HG03066 (cell line): ENCODE measurements at regions not wholly inside any gene's neighbourhood (a gene's known extent, or its start where the extent isn't known, plus 50 kb on each side); places are given as distances from the start of the nearest gene placed in this dataset.
"Not testable (repeated sequence)": the region's sequence is repeated elsewhere in the genome, so short reads cannot be mapped to it uniquely, and the experiment has no call there.

ENCODE experiments used
- ATAC-seq: cut with Tn5 transposase; IDR thresholded peaks from one replicate; pipeline ENCODE4 v1.9.1; 2021; ENCODE audit warnings: low read depth; ENCODE audit not compliant: unreplicated experiment

DNA sequence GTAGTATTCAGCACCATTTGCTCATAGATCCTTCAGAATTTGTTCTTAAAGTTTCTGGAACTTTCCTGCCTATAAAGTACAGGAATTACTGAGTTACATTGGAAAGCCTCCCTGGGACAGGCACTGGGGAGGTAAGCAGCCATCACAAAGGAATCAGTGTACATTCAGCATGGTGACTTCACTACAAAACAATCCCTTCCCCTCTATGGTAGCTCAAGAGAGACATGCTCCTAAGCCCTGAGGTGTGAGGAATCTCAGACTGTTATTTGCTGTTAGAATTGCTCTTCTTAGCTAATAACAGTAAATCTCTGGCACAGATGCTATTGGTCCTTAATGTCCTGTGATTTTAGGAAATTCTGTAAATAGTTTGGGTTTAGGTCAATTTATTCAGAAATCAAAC lies 1898.0 kb upstream of the PCDH7 start:
- no peak for ATAC-seq

DNA sequence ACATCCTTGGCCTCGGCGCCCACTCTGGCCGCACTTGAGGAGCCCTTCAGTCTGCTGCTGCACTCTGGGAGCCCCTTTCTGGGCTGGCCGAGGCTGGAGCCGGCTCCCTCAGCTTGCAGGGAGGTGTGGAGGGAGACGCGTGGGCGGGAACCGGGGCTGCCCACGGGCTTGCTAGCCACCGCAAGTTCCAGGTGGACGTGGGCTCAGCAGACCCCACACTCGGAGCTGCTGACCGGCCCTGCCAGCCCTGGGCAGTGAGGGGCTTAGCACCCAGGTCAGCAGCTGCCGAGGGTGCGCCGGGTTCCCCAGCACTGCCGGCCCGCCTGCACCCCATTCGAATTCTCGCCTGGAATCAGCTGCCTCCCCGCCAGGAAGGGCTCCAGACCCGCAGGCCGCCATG lies 1892.3 kb upstream of the PCDH7 start:
- no peak for ATAC-seq

DNA sequence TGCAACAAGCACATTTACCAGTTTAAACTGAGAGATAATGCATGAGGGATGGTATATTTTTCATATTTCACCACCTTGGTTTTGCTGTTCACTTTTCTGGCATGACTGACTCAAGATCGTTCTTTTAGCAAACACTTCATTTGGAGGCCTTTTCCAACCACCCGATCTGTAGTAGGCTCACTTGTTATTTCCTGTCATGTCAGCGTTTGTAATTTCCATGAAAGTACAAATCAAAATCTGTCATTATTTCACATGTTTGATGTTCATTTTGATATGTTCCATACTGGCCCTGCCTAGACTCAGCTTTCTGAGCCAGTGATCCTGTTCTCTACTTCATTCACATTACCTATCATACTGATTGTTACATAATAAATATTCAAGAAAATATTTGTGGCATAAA lies 1888.3 kb upstream of the PCDH7 start:
- no peak for ATAC-seq

DNA sequence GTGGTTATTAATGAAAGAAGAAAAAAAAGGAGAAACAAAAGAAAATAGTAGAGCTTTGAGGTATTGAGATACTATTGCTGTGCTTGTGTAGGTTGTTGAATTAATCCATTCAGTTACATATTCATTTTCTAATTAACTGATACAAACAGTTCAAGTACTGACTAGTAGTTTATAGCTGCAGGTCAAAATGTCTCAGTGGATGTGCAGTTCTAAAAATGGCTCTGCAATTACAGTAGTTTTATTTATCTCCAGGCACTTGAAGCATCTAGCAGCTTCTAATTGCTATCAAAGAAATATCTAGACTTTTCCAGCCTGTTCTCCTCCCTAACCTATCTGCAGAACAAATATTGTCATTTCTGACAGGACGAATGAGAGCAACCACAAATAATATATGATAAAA lies 1887.7 kb upstream of the PCDH7 start:
- no peak for ATAC-seq

DNA sequence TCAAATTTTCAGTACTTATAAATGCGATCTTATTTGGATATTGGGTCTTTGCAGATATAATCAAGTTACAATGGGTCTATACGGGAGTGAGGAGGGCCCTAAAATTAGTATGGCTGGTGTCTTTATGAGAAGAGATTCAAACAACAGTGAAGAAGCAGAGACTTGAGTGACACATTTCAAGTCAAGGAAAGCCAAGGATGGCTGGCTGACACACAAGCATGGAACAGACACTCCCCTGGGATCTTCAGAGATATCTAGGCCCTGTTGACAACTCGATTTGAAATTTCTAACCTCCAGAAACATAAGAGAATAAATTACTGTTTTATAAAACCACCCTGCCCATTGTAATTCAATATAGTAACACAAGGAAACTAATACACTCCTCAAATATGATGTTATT lies 1886.0 kb upstream of the PCDH7 start:
- no peak for ATAC-seq

DNA sequence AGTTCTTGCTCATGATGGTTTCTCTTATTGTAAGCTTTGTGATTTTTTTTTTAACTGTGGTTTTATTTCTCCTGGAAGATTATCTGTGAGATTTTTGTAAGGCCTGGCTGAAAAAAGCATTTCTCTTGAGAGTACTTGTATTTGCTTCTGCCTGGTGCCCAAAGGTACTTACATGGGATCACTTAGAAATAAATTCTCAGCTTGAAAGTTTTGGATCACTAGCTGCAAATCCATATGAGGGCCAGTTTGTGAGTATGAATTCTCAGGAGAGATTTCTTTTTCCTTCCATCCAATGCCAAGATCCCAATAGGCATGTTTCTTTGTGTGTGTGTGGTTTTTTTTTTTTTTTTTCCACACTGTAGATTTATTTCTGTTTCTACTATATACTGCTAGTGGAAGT lies 1884.7 kb upstream of the PCDH7 start:
- no peak for ATAC-seq

DNA sequence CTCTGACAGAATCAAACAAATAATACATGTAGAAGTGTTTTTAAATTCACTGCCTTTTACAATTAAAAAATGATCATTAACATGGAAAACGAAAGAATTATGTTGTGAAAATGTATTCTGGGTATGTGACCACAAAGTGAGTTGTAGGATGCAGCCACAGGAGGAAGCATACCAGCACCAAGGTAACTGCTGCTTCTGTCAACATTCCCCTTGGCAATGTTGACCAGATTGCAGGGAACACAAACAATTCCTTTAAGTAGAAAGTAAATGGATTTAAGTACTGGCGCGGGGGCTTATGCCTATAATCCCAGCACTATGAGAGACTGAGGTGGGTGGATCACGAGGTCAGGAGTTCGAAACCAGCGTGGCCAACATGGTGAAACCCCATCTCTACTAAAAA lies 1877.9 kb upstream of the PCDH7 start:
- ATAC-seq: no peak

DNA sequence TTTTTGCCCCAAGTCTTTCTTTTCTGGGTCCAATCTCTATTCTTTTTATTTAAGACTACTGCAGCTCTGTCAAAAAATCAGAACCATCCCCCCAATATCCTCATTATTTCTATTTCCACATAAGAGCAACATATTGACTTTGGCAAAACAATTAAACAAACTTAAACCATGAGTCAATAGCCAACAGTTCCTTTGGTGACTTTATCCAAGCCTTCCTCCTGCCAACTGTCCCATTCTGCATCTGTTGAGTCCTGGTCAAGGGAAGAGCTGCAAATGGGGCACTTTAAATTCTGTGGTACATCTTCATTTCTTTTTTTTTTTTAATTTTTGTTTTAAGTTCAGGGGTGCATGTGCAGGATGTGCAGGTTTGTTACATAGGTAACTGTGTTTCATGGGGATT lies 1875.0 kb upstream of the PCDH7 start:
- ATAC-seq: no peak

DNA sequence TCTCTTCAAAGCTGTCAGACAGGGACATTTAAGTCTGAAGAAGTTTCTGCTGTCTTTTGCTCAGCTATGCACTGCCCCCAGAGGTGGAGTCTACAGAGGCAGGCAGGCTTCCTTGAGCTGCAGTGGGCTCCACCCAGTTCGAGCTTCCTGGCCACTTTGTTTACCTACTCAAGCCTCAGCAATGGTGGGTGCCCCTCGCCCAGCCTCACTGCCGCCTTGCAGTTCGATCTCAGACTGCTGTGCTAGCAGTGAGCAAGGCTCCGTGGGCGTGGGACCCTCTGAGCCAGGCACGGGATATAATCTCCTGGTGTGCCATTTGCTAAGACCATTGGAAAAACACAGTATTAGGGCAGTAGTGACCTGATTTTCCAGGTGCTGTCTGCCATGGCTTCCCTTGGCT lies 1863.1 kb upstream of the PCDH7 start:
- ATAC-seq: not testable (repeated sequence)

DNA sequence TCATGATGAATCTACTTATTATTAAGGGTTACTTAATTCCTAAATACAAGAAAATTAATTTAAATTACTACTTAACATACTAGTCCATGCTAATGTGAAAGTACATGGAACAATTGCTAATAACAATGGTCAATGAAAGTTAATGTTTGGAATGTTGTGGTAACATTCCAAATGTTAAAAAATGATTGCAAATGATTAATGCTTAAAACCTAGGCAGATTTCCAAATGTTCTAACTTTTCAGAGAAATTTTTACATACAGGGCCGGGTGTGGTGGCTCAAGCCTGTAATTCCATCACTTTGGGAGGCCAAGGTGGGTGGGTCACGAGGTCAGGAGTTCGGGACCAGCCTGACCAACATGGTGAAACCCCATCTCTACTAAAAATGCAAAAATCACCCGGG lies 1851.3 kb upstream of the PCDH7 start:
- ATAC-seq: no peak

DNA sequence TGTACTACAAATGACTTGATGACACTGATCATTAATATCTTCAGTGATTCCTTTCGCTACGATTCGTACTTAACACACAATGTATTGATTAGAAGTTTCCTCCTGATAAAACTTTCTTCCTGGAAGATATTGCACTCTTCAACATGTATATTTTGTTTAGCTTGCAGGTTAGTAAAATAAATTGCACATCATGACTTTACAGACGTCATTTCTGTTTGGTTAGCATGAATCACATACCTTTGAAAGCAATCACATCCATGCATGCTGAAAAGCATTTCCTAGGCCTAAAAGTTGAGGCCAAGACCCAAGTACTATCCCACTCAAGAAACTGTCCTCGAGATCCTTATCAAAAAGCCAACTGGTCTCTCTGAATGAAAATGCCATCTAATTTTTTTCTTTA lies 1841.0 kb upstream of the PCDH7 start:
- ATAC-seq: no peak

DNA sequence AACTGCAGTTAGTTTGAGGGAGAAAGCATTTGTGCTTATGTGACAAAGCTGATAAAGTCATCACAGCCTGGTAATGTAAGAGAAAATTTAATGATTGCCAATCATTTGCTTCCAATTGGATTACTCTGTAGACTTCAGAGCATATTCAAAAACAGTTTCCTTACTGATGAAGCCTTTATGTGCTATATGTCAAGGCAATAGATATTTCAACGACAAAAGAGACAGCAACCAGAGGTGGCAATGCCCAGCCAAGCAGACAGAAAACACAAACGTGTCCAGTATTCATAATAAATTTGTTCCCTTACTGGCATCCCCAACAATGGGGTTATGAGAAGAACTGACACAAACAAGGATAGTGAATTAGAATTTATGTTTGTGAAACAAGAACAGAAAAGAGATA lies 1840.3 kb upstream of the PCDH7 start:
- no peak for ATAC-seq

DNA sequence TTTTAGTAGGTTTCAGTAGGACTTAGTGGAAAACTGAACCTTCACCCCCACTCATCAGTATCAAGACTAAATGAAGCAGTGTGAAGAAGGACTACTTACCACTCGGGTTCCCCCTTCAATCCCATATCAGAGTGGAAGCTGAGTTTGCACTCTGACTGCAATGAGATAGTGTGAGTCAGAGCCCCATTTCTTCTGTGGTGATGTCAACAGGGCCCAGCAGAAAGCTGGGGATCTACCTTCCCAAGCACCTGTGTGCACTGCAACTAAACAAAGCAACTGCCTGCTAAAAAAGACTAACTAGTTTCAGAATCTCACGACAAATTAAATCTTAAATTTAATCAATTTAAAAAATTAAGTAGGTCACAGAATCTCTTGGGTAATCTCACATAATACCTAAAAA lies 1837.0 kb upstream of the PCDH7 start:
- no peak for ATAC-seq

DNA sequence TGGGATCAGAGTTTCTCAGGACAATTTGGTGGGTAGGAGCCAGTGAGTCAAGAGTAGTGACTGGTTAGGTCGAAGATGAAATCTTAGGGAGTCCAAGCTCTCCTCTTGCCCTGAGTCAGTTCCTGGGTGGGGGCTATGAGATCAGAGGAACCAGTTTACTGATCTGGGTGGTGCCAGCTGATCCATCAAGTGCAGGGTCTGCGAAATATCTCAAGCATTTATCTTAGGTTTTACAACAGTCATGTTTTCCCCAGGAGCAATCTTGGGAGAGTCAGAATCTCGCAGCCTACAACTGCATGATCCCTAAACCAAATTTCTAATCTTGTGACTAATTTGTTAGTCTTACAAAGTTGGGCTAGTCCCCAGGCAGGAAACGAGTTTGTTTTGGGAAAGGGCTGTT lies 1833.2 kb upstream of the PCDH7 start:
- no peak for ATAC-seq

DNA sequence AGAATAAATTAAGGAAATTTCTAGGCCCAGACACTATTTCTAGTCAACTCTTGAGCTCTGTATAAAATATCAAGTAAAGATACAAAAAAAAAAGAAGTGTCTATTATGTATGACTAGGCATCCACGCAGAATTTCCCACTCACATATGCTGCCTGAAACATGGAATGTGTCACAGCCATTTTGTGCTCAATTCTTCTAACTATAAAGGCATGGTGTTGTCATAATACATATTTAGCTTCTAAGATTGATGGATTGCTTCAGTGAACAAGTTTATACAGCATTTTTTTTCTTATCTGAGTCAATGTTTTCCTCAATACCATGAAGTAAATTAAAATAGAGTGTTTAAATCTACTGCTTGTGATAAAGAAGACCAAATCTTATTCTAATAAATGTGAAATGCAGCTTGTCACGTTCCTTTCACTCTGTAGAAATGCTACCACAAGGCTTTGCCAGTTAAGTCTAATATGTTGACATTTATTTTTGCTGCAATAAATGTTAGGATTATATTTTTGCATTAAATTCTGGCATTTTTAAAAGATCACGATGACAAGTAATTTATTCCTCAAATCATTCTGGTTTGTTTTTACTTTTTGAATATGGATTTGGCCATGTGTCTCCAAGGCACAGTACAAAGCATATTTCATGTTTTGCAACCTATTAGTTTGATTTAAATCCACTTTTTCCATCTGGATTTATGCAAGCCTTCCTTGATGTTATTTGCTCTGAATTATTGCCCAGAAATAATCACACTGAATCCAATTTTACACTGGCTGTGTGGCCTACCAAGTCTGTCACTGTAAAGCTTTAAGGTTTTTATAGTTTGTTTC lies 1829.0 kb upstream of the PCDH7 start:
- no peak for ATAC-seq

DNA sequence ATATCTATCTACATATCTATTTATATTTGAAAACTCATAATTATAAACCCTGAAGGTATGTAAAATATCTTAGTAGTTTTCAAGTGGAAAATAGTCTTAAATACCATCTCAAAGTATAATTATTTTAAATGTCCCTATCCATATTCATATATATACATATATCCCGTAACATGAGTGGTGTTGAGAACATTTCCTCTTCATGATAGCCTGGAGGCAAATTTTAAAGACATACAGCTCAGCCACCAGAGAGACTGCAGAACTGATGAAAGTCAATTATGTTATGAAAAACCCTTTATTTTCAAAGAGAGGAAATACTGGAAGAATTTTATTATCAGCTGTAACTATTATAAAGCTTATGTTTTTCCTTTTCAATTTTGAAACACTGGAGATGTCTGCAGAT lies 1806.7 kb upstream of the PCDH7 start:
- ATAC-seq: no peak

DNA sequence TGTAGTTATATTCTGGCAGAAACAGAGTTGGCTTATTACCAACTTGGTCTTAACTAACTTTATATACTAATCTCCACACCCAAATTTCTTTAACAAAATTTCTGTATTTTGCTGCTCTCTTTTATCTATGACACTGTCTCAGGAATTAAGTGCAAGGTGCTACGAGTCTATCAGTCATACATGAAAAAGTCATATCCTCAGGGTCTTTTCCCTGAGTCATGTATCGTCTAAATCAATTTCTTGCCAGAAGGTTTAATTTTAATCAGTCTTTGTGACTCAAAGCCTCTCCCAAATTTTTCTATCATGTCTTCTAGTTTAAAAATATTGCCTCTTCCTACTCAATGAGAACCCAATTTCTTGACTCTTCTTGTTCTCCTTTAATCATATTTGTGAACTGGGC lies 1803.6 kb upstream of the PCDH7 start:
- ATAC-seq: no peak

DNA sequence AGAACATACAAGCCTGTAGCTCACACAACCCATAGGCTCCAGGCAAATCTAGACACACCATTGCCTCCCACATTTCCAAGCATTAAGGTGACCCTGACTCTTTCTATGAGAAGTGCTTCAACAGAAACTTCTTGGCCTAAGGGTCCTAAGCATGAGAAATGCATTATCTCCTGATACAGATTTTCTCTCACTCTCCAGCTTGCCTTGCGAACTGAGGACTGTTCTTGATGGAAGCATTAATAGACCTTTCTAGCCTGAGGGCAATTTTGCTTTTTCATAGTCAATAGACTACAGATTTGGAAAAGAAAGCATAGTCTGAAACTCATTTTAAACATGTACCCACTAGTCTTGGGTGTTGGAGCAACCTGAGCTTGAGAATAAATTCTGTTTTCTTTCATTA lies 1801.3 kb upstream of the PCDH7 start:
- no peak for ATAC-seq

DNA sequence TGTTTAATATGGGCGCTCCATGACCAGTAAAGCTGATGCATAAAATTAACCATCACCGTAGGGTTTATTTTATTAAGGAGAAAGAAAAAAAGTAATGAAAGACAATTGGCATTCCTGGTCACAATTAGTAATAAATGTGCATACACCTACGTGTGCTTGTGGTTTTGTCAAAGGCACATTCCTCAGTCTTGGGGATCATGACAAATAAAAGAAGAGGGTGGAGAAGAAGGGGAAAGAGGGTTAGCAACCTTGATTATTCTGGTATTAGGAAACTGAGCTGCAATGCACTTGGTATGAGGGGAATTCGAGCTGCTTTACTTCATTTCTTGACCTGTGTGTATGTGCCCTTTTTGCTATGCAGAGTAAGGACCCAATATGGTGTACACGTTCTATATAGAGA lies 1798.3 kb upstream of the PCDH7 start:
- no peak for ATAC-seq

DNA sequence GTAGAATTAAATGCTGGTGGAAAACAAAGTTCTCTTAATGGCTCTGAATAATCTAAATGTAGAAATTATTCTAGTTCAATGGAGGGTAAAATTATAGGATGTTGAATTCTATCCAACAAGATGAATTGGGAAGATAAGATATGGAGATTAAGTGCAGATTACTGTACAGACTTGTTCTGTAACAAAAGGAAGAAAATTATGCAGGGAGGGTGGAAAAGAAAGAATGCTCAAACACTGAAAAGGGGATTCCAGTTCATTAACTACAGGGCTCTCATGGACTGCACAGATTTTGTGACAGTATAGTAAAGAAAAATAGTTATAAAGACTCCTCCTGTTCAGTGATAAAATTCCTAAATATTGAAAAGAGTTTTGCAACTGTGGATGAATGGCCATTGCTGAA lies 1794.0 kb upstream of the PCDH7 start:
- ATAC-seq: no peak

DNA sequence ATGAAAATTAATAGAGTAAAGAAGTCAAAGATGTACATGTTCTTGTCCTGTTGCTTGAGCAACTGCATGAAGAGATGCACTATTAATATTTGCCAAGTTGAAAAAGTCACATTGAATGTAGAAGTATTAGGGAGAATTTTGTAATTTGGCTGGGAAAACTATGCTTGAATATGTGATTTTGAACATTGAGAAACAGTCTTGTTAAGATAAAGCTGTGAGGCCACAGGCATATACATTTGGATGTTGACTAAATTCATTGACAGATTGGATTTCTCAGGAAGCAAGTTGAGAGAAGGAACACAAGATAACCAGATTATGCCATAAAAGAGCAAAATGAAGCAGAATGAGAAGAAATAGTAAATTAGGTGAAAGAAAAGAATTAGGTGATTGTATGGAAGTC lies 1777.5 kb upstream of the PCDH7 start:
- ATAC-seq: no peak

DNA sequence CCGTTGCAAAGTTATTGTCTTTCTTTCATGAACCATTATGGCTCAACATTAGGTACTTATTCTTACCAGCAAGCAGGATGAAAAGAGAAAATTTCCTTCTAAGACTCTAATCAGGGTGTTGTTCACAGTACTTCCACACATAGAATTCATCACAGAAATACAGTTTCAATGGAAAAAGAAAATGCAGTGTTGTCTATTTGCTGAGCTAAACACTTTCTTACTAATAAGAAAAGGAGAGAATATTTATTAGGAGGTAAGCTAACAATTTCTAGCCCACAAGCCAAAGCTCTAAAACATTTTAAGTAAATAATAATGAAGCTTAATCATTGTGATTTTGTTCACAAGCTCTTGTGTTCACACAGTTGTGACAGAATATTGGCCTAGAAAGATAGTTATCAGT lies 1772.8 kb upstream of the PCDH7 start:
- ATAC-seq: no peak

DNA sequence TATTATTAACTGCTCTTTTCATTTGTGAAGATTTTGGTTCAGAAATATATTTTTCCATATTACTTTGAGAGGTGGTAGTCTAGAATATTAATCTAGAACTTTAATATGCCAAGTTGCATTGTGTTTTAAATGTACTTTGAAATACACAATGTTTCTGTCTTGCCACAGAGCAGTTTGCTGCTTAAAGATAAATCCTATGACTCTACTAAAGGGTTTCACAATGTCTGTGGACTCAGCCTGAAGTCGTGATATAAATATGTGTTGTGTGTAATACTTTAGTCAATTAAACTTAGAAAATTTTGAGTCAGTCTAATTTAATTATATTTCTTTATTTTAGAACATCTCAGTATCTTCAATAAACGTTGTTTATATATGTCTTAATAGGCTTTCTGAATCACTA lies 1771.7 kb upstream of the PCDH7 start:
- no peak for ATAC-seq
